ENCODE measurements at regions not wholly inside any gene's neighbourhood (a gene's known extent, or its start where the extent isn't known, plus 50 kb on each side); places are given as distances from the start of the nearest gene placed in this dataset.

DNA sequence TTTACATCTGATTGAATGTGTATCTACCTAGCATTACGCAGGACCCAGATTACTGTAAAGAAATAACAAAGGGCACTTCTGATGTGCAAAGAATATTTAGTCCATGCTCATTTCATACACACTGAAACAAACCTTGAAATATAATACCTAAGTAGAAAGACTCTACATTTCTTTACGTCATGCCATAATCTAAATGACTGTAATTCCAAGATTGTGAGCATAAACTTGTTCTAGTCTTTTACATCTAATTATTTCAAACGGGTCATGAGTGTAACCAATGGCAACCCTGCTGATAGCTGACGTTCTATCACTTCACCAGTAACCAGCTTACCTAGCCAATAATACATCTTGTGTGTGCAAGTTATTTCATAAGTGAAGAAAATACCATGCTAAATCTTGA lies 433.8 kb downstream of the PRKD1 start:
- no peak for TF ChIP-seq EZH2 (IDR thresholded peaks at IDR 0.05; ENCODE audit: borderline replicate concordance, insufficient read depth, low read depth, low read length, poor library complexity, severe bottlenecking)
- TF ChIP-seq, protein P1, sequence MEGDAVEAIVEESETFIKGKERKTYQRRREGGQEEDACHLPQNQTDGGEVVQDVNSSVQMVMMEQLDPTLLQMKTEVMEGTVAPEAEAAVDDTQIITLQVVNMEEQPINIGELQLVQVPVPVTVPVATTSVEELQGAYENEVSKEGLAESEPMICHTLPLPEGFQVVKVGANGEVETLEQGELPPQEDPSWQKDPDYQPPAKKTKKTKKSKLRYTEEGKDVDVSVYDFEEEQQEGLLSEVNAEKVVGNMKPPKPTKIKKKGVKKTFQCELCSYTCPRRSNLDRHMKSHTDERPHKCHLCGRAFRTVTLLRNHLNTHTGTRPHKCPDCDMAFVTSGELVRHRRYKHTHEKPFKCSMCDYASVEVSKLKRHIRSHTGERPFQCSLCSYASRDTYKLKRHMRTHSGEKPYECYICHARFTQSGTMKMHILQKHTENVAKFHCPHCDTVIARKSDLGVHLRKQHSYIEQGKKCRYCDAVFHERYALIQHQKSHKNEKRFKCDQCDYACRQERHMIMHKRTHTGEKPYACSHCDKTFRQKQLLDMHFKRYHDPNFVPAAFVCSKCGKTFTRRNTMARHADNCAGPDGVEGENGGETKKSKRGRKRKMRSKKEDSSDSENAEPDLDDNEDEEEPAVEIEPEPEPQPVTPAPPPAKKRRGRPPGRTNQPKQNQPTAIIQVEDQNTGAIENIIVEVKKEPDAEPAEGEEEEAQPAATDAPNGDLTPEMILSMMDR (IDR thresholded peaks at IDR 0.05) = no peak

All from B cell (primary cell).